OCI-LY1 (cell line): ENCODE measurements at regions not wholly inside any gene's neighbourhood (a gene's known extent, or its start where the extent isn't known, plus 50 kb on each side); places are given as distances from the start of the nearest gene placed in this dataset.

Experiments used
- EZH2 ChIP-seq: fragments of 200-600 bp; sonication (generic), shearing (Covaris generic); IDR thresholded peaks from 2 replicates; pipeline ENCODE4 v1.8.0; 2017; ENCODE audit warnings: borderline replicate concordance, mixed run types, mild to moderate bottlenecking, antibody characterized with exemption, low read length, moderate library complexity, mixed read lengths
- TF ChIP-seq, protein P1 (sequence below): fragments of 200-600 bp; sonication (generic), shearing (Covaris generic); IDR thresholded peaks from 2 replicates; pipeline ENCODE4 v1.5.1; 2017; ENCODE audit warnings: mild to moderate bottlenecking, antibody characterized with exemption, low read length, moderate library complexity, mixed read lengths

DNA sequence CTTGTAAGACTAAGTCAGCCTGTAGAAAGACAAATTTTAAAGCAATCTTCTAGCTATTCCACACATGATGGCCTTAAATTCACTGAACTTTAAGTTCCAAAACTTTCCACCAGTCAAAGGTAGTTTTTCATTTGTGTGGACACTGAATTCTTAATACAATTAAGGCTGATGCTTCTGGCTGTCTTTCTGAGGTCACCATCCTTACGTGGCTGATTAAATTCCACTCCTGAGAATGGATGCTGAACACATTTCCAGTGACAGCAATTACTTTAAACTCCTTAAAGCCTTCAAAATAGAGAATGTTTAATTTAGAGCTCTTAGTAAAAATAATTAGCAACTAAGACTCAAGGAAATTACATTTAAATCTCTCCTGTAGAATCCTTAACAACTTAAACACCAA is 142.6 kb upstream of the COL1A2 start:
- TF ChIP-seq, protein P1, sequence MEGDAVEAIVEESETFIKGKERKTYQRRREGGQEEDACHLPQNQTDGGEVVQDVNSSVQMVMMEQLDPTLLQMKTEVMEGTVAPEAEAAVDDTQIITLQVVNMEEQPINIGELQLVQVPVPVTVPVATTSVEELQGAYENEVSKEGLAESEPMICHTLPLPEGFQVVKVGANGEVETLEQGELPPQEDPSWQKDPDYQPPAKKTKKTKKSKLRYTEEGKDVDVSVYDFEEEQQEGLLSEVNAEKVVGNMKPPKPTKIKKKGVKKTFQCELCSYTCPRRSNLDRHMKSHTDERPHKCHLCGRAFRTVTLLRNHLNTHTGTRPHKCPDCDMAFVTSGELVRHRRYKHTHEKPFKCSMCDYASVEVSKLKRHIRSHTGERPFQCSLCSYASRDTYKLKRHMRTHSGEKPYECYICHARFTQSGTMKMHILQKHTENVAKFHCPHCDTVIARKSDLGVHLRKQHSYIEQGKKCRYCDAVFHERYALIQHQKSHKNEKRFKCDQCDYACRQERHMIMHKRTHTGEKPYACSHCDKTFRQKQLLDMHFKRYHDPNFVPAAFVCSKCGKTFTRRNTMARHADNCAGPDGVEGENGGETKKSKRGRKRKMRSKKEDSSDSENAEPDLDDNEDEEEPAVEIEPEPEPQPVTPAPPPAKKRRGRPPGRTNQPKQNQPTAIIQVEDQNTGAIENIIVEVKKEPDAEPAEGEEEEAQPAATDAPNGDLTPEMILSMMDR, result no peak
- no peak for TF ChIP-seq EZH2
